ENCODE measurements at regions not wholly inside any gene's neighbourhood (a gene's known extent, or its start where the extent isn't known, plus 50 kb on each side); places are given as distances from the start of the nearest gene placed in this dataset.
"Not testable (repeated sequence)": the region's sequence is repeated elsewhere in the genome, so short reads cannot be mapped to it uniquely, and the experiment has no call there.

DNA sequence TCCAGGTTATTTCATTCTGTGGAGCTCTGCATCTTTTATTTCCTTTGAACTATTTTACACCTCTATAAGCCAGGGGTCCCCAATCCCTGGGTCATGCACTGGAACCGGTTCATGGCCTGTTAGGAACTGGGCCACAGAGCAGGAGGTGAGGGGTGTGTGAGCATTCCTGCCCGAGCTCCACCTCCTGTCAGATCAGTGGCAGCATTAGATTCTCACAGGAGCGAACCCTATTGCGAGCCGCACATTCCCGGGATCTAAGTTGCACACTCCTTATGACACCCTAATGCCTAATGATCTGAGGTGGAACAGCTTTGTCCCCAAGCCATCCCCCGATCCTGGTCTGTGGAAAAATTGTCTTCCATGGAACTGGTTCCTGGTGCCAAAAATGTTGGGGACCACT, 107.2 kb downstream of the TMEM121 start:
- DNase-seq (ENCODE audit: low read depth in 4 of 4, low spot score in 3 of 4) = not testable (repeated sequence)

DNA sequence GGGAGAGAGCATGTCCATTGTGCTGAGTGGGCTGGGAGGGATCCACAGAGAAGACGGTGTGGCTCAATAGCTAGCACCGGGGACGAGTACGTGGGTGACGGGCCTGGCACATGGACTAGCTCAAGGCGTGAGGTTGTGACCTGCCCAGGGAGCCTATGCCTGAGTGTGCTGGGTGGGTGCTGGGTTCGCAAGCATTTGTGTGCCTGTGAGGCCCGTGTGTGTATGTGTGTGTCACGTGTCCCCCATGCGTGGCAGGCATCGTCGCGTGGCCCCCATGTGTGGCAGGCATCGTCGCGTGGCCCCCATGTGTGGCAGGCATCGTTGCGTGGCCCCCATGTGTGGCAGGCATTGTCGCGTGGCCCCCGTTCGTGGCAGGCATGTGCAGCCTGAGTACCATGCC, 109.2 kb downstream of the TMEM121 start:
- DNase-seq (ENCODE audit: low read depth in 4 of 4, low spot score in 3 of 4) = no peak

DNA sequence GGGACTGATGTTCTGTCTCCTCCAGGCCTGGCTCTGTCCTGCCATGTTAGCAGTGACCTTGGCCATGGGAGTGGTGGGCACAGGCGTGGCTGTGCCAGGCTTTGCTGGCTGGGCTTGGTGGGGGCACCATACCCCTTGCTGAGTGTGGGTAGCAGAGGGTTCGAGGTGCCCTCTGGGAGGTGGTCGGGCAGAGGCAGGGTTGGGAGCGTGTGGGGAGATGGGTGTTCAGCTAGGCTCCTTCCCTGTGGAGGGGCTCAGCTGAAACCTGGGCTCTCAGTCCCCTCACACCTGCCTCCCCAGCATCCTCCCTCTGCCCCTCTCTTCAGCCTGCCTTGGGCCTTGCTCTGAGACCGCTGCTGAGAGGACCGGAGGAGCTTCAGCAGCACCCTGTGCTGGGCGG, 109.6 kb downstream of the TMEM121 start:
- not testable (repeated sequence) for DNase-seq (ENCODE audit: low read depth in 4 of 4, low spot score in 3 of 4)

DNA sequence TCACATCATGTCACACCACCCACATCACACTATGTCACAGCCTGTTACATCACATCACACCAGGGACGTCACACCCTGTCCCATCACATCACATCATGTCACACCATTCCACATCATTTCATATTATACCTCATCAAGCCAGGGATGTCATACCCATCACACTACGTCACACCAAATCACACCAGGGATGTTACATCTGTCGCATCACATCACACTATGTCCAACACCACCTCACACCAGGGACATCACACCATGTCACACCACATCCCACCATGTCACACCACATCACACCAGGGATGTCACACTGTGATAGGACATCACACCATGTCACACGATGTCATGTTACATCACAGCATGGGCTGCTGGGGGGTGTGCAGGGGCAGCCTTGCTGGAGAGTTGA, 110.6 kb downstream of the TMEM121 start:
- no peak for DNase-seq (ENCODE audit: low read depth in 4 of 4, low spot score in 3 of 4)

DNA sequence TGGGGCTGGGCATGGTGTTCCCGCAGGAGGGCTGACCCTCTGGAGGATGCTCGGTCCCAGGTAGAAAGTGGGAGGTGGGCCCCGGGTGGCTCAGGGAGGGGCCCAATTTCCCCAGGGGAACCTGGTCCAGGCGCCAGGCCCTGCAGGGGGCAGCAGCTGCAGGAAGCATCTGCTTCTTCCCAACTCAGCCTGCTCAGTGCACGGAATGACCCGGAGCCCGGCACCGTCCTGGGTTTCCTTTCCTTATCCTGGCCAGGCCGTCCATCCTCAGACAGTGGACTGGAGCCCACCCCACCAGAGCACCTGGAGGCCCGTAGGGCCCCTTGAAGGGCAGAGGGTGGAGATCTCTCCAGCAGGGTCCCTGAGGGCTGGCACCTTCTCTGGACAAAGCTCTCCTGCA, 111.0 kb downstream of the TMEM121 start:
- not testable (repeated sequence) for DNase-seq (ENCODE audit: low read depth in 4 of 4, low spot score in 3 of 4)

DNA sequence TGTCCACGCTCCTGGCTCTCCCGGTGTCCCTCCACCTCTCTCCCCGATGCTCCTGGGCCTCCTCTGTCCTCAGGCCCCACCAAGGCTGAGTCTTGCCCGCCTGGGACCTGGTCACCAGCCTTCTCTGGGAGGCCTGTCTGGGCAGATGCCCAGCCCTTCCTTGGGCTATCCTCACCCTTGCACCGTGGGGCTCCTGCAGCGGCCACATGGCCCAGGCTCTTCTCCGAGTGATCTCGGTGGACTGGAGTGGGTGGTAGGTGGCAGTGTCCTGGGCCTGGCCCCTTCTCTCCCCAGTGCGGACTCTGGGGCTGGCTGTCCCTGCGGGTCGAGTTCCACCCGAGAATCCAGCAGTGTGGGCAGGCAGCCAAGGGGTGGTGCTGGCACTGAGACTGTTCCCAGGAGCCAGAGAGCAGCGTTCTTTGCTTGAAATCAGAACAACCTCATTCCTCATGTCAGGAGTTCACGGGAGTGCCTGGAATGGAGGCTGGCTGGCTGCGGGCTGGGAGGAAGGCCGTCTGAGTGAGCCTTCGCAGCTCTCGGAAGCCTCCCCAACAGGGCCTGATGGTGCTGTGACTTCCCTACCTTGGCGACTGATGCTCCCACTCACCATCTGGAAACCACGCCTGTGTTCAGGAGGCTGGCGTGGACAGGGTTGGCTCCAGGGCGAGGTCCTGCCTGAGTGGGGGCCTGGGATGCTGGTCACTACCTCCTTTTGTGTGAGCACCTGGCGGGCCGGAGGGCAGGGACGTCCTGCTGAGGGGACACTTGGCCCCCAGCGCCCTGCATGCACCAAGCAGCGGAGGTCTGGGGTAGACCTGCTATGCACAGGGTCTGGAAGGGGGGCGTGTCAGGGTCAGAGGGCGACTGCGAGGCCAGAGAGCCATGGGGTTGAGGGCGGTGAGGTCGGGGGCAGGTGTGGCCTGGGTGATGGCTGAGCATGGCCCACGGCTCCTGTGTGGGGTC, 113.9 kb downstream of the TMEM121 start:
- DNase-seq (ENCODE audit: low read depth in 4 of 4, low spot score in 3 of 4) = not testable (repeated sequence)

DNA sequence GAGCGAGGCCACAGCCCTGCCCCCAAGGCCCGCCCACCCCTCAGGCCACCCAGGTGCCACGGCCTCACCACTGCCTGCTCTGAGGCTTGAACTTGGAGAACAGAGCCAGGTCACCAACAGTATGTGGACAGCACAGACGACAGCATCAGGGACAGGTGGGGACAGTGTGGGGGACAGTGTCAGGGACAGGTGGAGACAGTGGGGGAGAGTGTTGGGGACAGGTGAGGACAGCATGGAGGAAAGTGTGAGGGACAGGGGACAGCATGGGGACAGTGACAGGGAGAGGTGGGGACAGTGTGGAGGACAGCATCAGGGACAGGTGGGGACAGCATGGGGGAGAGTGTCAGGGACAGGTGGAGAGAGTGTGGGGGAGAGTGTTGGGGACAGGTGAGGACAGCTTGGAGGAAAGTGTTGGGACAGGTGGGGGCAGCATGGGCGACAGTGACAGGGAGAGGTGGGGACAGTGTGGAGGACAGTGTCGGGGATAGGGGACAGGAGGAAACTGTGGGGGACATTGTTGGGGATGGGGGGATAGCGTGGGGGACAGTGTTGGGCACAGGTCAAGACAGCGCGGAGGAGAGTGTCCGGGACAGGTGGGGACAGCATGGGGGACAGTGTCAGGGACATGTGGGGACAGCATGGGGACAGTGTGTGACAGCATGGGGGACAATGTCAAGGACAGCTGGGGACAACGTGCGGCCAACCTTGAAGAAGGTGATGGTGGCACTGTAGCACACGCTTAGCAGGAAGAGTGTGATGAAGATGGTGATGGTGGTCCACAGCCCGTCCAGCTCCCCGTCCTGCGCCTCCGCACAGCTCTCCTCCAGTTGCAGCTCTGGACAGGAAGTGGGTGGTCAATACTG, 114.9 kb downstream of the TMEM121 start:
- no peak for DNase-seq (ENCODE audit: low read depth in 4 of 4, low spot score in 3 of 4)

GRCh38 chr14:105641951-105642350, 115.6 kb downstream of the TMEM121 start:
- DNase-seq (ENCODE audit: low read depth in 4 of 4, low spot score in 3 of 4) = not testable (repeated sequence)

- DNase-seq (ENCODE audit: low read depth in 4 of 4, low spot score in 3 of 4) = not testable (repeated sequence)
Measured at GRCh38 chr14:105642486-105642885, 116.1 kb downstream of the TMEM121 start.

DNA sequence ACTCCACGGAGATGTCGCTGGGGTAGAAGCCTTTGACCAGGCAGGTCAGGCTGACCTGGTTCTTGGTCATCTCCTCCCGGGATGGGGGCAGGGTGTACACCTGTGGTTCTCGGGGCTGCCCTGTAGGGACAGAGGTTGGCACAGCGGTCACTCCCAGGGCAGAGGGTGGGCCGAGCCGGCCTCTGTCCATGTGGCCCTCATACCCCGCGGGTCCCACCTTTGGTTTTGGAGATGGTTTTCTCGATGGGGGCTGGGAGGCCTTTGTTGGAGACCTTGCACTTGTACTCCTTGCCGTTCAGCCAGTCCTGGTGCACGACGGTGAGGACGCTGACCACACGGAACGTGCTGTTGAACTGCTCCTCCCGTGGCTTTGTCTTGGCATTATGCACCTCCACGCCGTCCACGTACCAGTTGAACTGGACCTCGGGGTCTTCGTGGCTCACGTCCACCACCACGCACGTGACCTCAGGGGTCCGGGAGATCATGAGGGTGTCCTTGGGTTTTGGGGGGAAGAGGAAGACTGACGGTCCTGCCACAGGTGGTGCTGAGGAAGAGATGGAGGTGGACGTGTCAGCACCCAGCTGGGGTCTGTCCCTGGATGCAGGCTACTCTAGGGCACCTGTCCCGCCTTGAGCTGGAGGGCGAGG, 117.1 kb downstream of the TMEM121 start:
- DNase-seq (ENCODE audit: low read depth in 4 of 4, low spot score in 3 of 4) = not testable (repeated sequence)

GRCh38 chr14:105644053-105644435, 117.7 kb downstream of the TMEM121 start:
- DNase-seq (ENCODE audit: low read depth in 4 of 4, low spot score in 3 of 4) = not testable (repeated sequence)

- DNase-seq (ENCODE audit: low read depth in 4 of 4, low spot score in 3 of 4) = not testable (repeated sequence)
Measured at GRCh38 chr14:105644457-105644856, 118.1 kb downstream of the TMEM121 start.

DNA sequence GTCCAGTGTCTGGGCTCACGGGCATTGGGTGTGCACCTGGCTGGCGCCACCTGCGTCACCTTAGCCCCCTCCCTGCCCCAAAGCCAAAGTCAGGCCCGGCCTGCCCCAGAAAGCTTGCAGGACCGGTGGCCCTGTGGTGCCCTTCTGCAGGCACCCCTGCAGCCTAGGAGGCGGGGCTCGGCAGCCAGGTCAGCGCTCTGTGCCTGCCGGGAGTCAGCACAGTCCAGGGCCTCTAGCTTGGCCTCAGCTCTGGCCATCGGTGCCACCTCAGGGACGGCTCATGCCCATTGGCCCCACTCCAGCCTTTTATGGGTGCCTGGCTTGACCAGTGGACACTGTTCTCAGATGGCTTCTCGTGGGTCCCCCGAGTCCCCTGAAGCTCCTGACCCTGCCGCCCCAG, 118.5 kb downstream of the TMEM121 start:
- DNase-seq (ENCODE audit: low read depth in 4 of 4, low spot score in 3 of 4) = not testable (repeated sequence)

GRCh38 chr14:105645389-105645788, 119.0 kb downstream of the TMEM121 start:
- DNase-seq (ENCODE audit: low read depth in 4 of 4, low spot score in 3 of 4) = not testable (repeated sequence)

DNA sequence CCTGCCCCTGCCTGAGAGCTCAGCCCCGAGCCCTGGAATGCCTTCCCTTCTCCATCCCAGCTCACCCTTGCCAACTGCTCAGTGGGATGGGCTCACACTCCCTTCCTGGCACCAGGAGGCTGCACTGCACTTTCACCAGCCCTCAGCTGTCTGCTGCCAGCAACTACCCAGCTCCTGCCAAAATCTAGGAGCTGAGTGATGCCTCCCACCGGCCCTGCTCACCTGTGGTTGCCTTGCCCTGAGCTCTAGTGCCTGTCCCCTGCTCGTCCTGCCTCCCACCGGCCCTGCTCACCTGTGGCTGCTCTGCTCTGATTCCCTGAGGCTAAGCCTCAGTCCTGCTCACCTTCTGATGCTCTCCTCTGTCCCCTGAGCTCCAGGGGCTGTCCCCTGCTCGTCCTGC, 119.8 kb downstream of the TMEM121 start:
- DNase-seq (ENCODE audit: low read depth in 4 of 4, low spot score in 3 of 4) = no peak

GRCh38 chr14:105646711-105647281, 120.4 kb downstream of the TMEM121 start:
- not testable (repeated sequence) for DNase-seq (ENCODE audit: low read depth in 4 of 4, low spot score in 3 of 4)

- DNase-seq (ENCODE audit: low read depth in 4 of 4, low spot score in 3 of 4) = not testable (repeated sequence)
Measured at GRCh38 chr14:105647426-105647783, 121.0 kb downstream of the TMEM121 start.

DNA sequence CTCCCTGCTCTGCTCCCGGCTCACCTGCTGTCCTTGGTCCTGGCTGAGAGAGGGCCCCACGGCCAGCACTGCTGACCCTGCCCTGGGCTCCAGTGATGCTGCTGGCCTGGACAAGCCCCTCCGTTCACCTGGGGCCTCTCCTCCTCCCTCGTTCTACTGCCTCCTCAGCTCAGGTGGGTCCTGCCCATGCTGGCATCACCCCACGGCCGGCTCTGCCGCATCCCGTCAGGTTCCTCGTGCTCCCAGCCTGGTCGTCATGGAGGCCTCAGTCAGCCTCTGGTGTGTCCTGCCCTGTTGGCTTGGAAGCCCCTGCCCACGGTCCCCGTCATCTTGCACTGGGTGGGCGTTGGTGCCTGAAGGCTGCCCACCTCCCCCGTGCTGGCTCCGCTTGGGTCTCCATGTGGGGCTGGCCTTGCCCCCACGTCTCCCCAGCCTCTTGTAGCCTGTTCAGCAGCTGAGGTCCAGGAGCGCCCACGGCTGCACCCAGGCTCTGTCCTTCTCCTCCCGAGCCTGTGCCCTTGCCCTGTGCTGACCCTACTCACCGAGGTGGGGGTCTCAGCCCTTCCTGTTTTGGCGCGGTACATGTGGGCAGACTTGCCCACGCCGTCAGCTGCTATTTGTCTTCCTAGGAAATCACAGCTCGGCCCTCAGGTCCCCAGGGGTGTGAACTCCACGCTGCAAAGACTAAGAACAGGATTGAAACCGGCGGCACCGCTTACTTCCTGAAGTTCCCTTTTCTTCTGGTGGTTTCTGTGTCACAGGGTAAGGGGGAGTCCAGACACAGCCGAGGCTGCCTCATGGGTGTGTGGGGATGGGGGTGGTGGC, 121.6 kb downstream of the TMEM121 start:
- DNase-seq (ENCODE audit: low read depth in 4 of 4, low spot score in 3 of 4) = no peak
